ENCODE measurements at regions not wholly inside any gene's neighbourhood (a gene's known extent, or its start where the extent isn't known, plus 50 kb on each side); places are given as distances from the start of the nearest gene placed in this dataset.

GRCh38 chr3:176950743-176951142 is 246.5 kb downstream of the TBL1XR1 start:
- TF ChIP-seq, protein P1, sequence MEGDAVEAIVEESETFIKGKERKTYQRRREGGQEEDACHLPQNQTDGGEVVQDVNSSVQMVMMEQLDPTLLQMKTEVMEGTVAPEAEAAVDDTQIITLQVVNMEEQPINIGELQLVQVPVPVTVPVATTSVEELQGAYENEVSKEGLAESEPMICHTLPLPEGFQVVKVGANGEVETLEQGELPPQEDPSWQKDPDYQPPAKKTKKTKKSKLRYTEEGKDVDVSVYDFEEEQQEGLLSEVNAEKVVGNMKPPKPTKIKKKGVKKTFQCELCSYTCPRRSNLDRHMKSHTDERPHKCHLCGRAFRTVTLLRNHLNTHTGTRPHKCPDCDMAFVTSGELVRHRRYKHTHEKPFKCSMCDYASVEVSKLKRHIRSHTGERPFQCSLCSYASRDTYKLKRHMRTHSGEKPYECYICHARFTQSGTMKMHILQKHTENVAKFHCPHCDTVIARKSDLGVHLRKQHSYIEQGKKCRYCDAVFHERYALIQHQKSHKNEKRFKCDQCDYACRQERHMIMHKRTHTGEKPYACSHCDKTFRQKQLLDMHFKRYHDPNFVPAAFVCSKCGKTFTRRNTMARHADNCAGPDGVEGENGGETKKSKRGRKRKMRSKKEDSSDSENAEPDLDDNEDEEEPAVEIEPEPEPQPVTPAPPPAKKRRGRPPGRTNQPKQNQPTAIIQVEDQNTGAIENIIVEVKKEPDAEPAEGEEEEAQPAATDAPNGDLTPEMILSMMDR (conservative IDR thresholded peaks at IDR 0.05), result no peak

More at GRCh38 chr3:176950743-176951142, 246.5 kb downstream of the TBL1XR1 start:
- no peak overlapping the region for H2AK5ac ChIP-seq (ENCODE audit: insufficient read length, low read length)
- no peak for DNase-seq
- H3K23ac ChIP-seq (ENCODE audit: insufficient read length, low read depth, low read length), result no peak overlapping the region
- H2AFZ ChIP-seq (ENCODE audit: low read length), result no peak overlapping the region
- no peaks in the 10 kb centered on the region for H4K20me1 ChIP-seq (ENCODE audit: control insufficient read depth, insufficient read depth, insufficient read length)
- H3K4me1 Mint-ChIP-seq, result peaks cover 6 to 13% of the 10 kb centered on the region in 2 experiments; a peak in 2 of 4 replicates
- no peak overlapping the region for H3T11ph ChIP-seq (ENCODE audit: low read length)
- no peak overlapping the region for H3K9ac ChIP-seq (ENCODE audit: extremely low read depth, insufficient read length, low read length)
- H3K4me2 ChIP-seq (ENCODE audit: insufficient read depth, insufficient read length, low read length), result no peak overlapping the region
- no peak overlapping the region for H3K18ac ChIP-seq (ENCODE audit: insufficient read length, low read depth, low read length)
- no peak overlapping the region for H3K27ac ChIP-seq (ENCODE audit: insufficient read length, low read depth, low read length)
- H3K79me1 ChIP-seq (ENCODE audit: insufficient read depth, low read depth, low read length, poor library complexity, severe bottlenecking), result no peaks in the 10 kb centered on the region
- no peak overlapping the region for H3K27ac Mint-ChIP-seq
- H3K14ac ChIP-seq (ENCODE audit: insufficient read depth, low read length), result no peak overlapping the region
- H4K5ac ChIP-seq (ENCODE audit: insufficient read length, low read depth, low read length), result no peak overlapping the region
- no peaks in the 10 kb centered on the region for H3K9me3 Mint-ChIP-seq
- no peaks in the 10 kb centered on the region for H3K79me2 ChIP-seq (ENCODE audit: insufficient read depth, low read length)
- no peak overlapping the region for H2BK15ac ChIP-seq (ENCODE audit: low read depth, low read length)
- H2BK120ac ChIP-seq (ENCODE audit: low read depth, low read length, poor library complexity, severe bottlenecking), result no peak overlapping the region
- H2BK5ac ChIP-seq (ENCODE audit: insufficient read length, low read length), result no peak overlapping the region
- no peak overlapping the region for H3K56ac ChIP-seq (ENCODE audit: insufficient read length, low read depth, low read length)
- WGBS (ENCODE audit: extremely low coverage, insufficient read length, low lambda C conversion rate), result no CpG with 5 or more reads among the region's 3 CpGs
- no peak overlapping the region for H4K91ac ChIP-seq (ENCODE audit: insufficient read length, low read depth, low read length)
- H3K23me2 ChIP-seq (ENCODE audit: insufficient read length, low read depth, low read length, poor library complexity, severe bottlenecking), result no peaks in the 10 kb centered on the region
- no peak overlapping the region for H2BK12ac ChIP-seq (ENCODE audit: insufficient read length, low read depth, low read length)
- no peaks in the 10 kb centered on the region for H3K9me3 ChIP-seq (ENCODE audit: control insufficient read depth, low read depth, low read length)
- H3K27me3 Mint-ChIP-seq (ENCODE audit: low read depth), result no peaks in the 10 kb centered on the region
- H3K36me3 Mint-ChIP-seq (ENCODE audit: insufficient read depth in 1 of 3, low read depth in 3 of 3), result no peaks in the 10 kb centered on the region
- no peaks in the 10 kb centered on the region for H3K4me1 ChIP-seq (ENCODE audit: insufficient read depth, low read length)
- H2BK20ac ChIP-seq (ENCODE audit: low read depth, low read length, poor library complexity, severe bottlenecking), result no peak overlapping the region
- H3K4ac ChIP-seq (ENCODE audit: low read depth, low read length), result no peak overlapping the region
- H4K8ac ChIP-seq (replicated peaks; ENCODE audit: insufficient read length, low read depth, low read length), result no peak overlapping the region
- H3K4me3 Mint-ChIP-seq, result no peak overlapping the region
- no peaks in the 10 kb centered on the region for H3K27me3 ChIP-seq (ENCODE audit: insufficient read depth, low read length)

Data from H9 (cell line).